SU-DHL-6 (cell line): ENCODE measurements at regions not wholly inside any gene's neighbourhood (a gene's known extent, or its start where the extent isn't known, plus 50 kb on each side); places are given as distances from the start of the nearest gene placed in this dataset.

Experiments
- EZH2phosphoT487 ChIP-seq: fragments of 200-600 bp; sonication (generic), shearing (Covaris generic); conservative IDR thresholded peaks from 2 replicates; pipeline ENCODE4 v1.6.1; 2018; ENCODE audit warnings: mild to moderate bottlenecking, antibody characterized with exemption, low read length, moderate library complexity, mixed read lengths
- TF ChIP-seq, protein P1 (sequence below): fragments of 200-600 bp; sonication (generic); IDR thresholded peaks from one replicate; pipeline ENCODE4 v1.5.1; 2017; ENCODE audit warnings: antibody characterized with exemption, mild to moderate bottlenecking, low read length, moderate library complexity; ENCODE audit not compliant: insufficient read depth, poor library complexity, severe bottlenecking

DNA sequence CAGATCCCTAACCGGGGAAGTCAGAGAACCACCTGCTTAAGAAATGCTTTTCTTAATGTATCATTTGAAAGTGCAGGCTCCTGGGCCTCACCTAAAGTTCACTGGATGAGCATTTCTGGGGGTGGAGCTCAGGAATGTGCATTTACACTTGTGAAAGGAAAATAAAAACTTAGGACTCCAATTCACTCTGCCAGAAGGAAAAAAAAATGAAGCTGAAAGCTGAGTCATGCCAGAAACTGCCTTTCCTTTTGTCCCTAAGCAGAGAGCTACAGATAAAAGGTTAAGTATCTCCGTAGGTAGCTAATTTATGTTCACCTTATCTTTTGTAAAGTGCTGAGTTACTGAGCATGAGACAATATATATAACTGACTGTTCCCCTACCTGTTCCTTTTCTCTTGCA is 229.5 kb upstream of the MEX3C start:
- TF ChIP-seq, protein P1, sequence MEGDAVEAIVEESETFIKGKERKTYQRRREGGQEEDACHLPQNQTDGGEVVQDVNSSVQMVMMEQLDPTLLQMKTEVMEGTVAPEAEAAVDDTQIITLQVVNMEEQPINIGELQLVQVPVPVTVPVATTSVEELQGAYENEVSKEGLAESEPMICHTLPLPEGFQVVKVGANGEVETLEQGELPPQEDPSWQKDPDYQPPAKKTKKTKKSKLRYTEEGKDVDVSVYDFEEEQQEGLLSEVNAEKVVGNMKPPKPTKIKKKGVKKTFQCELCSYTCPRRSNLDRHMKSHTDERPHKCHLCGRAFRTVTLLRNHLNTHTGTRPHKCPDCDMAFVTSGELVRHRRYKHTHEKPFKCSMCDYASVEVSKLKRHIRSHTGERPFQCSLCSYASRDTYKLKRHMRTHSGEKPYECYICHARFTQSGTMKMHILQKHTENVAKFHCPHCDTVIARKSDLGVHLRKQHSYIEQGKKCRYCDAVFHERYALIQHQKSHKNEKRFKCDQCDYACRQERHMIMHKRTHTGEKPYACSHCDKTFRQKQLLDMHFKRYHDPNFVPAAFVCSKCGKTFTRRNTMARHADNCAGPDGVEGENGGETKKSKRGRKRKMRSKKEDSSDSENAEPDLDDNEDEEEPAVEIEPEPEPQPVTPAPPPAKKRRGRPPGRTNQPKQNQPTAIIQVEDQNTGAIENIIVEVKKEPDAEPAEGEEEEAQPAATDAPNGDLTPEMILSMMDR = no peak
- TF ChIP-seq EZH2phosphoT487 = no peak
